NCI-H774 (cell line): ENCODE measurements at regions not wholly inside any gene's neighbourhood (a gene's known extent, or its start where the extent isn't known, plus 50 kb on each side); places are given as distances from the start of the nearest gene placed in this dataset.

Experiments used
- DNase-seq: peaks from one replicate; lab custom pipeline; 2025; lab: John Stamatoyannopoulos, UW

GRCh38 chr7:20021066-20021465, 196.1 kb downstream of the MACC1 start:
- no peak for DNase-seq

GRCh38 chr7:20019757-20020432, 197.3 kb downstream of the MACC1 start:
- no peak for DNase-seq

GRCh38 chr7:20016669-20017068, 200.5 kb downstream of the MACC1 start:
- no peak for DNase-seq

- no peak for DNase-seq
Measured at GRCh38 chr7:20013536-20013935, 203.6 kb downstream of the MACC1 start.

GRCh38 chr7:20012100-20012499, 205.1 kb downstream of the MACC1 start:
- no peak for DNase-seq

- no peak for DNase-seq
Measured at GRCh38 chr7:20010877-20011276, 206.3 kb downstream of the MACC1 start.

- DNase-seq: no peak
Measured at GRCh38 chr7:20007510-20007909, 209.7 kb downstream of the MACC1 start.

- no peak for DNase-seq
Measured at GRCh38 chr7:20005081-20005480, 212.1 kb downstream of the MACC1 start.

GRCh38 chr7:19999681-20000080, 217.5 kb downstream of the MACC1 start:
- no peak for DNase-seq

GRCh38 chr7:19991936-19992335, 218.5 kb upstream of the TMEM196 start:
- DNase-seq: no peak

GRCh38 chr7:19989906-19990305, 216.5 kb upstream of the TMEM196 start:
- no peak for DNase-seq

- no peak for DNase-seq
Measured at GRCh38 chr7:19988860-19989259, 215.4 kb upstream of the TMEM196 start.

- no peak for DNase-seq
Measured at GRCh38 chr7:19984231-19984632, 210.8 kb upstream of the TMEM196 start.

- DNase-seq: no peak
Measured at GRCh38 chr7:19982841-19983835, 209.7 kb upstream of the TMEM196 start.

GRCh38 chr7:19973581-19973980, 200.2 kb upstream of the TMEM196 start:
- DNase-seq: no peak

GRCh38 chr7:19972876-19973275, 199.5 kb upstream of the TMEM196 start:
- no peak for DNase-seq

- DNase-seq: no peak
Measured at GRCh38 chr7:19971956-19972355, 198.5 kb upstream of the TMEM196 start.

- DNase-seq: no peak
Measured at GRCh38 chr7:19970514-19970913, 197.1 kb upstream of the TMEM196 start.

GRCh38 chr7:19969859-19970493, 196.6 kb upstream of the TMEM196 start:
- no peak for DNase-seq

GRCh38 chr7:19964246-19964645, 190.8 kb upstream of the TMEM196 start:
- DNase-seq: no peak

GRCh38 chr7:19963695-19964094, 190.3 kb upstream of the TMEM196 start:
- DNase-seq: no peak

GRCh38 chr7:19958309-19958896, 185.0 kb upstream of the TMEM196 start:
- DNase-seq: no peak
